GM12892 (cell line): ENCODE measurements at regions not wholly inside any gene's neighbourhood (a gene's known extent, or its start where the extent isn't known, plus 50 kb on each side); places are given as distances from the start of the nearest gene placed in this dataset.

Experiments used
- DNase-seq: peaks from one replicate; pipeline ENCODE4 v3.0.0; 2011; ENCODE audit not compliant: insufficient read length
- FAIRE-seq: peaks from 2 replicates; lab custom pipeline; 2011; peaks lifted over from hg19 to GRCh38; lab: Jason Lieb, UNC
- POLR2A ChIP-seq: IDR thresholded peaks from 2 replicates; pipeline ENCODE4 v1.6.1; 2011; ENCODE audit warnings: low read depth, low read length, control low read depth
- POLR2AphosphoS5 ChIP-seq: IDR thresholded peaks from 2 replicates; pipeline ENCODE4 v1.6.1; 2011; ENCODE audit warnings: low read depth, low read length, control low read depth
- TAF1 ChIP-seq: IDR thresholded peaks from 2 replicates; pipeline ENCODE4 v1.6.1; 2011; ENCODE audit warnings: low read depth, mild to moderate bottlenecking, control low read depth, low read length, borderline replicate concordance

DNA sequence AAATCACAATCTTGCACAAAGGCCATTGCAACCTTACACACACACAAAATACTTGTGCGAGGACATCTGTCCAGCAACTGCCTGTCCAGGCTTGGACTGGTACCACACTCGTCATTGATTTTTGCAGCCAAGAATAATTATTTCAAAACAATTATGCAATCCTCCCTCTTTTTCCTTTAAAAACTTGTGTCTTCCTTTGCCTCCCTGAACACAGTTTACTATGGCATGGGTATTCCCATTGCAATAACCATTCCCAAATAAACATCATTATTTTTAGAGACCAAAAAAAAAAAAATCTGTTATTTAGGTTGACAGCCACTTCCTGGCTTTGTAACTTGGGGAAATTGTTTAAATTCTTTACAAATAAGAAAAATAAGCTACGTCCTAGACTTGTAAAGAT, 54.0 kb downstream of the C11orf91 start:
- TF ChIP-seq TAF1: no peak
- TF ChIP-seq POLR2A: no peak
- no peak for TF ChIP-seq POLR2AphosphoS5
- FAIRE-seq: no peak

DNA sequence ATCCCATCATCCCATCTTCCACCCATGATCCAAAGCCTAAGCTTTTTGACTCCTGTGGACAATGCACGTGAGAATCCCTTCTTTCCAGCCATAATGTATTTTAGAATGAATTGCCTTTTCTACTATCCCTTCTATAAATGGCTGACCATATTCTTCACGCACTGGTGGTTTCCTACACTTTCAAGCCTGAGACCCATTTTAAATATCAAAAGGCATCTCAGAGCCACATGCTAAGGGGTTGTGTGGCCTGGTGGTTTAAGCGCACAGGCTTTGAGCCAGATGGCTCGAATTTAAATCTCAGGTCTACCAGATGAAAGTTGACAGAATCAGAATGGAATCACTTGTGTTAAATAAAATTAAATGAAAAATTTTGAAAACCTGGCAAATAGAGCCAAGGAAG, 54.5 kb downstream of the C11orf91 start:
- FAIRE-seq (no peak), DNase-seq (no peak)
- no peak for TF ChIP-seq POLR2A
- TF ChIP-seq POLR2AphosphoS5: no peak
- no peak for TF ChIP-seq TAF1

More for the DNA sequence above, 54.0 kb downstream of the C11orf91 start:
- DNase-seq: no peak

DNA sequence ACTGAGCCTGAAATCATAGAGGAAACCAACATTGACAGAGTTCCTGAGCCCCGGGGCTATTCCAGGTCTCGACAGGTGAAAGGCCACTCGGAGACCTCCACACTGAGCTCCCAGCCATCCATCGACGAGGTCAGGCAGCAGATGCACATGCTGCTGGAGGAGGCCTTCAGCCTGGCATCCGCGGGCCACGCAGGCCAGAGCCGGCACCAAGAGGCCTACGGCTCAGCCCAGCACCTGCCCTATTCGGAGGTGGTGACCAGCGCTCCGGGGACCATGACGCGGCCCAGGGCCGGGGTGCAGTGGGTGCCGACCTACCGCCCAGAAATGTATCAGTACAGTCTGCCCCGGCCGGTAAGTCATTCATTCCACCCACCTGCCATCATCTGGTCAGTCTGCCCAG, 54.9 kb downstream of the C11orf91 start:
- DNase-seq (no peak), FAIRE-seq (no peak)
- no peak for TF ChIP-seq POLR2AphosphoS5
- no peak for TF ChIP-seq TAF1
- TF ChIP-seq POLR2A: no peak

DNA sequence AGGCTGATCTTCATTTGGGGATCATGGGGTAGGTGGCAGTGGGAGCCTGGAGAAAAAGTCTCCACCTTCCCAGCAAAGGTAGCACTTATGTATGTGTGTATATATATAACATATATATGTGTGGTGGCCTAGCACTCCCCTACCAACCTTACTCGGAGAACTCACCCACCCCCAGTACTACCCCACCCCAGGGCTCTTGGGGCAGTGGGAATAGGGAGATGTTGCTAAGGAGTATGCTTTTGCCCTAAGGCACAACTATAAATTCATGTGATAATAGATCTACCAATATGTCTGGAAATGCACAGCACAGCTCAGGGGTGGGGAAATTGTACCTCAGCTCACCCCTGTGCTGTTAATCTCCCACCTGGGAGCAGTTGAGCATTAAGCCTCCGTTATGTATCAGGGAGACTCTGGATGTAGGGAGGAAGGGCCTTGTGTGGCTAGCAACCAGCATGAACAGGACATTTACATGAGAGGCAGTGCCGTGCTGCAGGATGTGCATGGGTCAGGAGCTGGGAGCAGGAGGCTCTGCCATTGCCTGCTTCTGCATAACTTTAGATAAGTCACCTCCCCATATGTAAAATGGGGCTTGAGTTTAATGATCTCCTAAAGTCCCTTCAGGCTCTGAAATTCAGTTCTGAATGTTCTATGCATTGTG, 57.3 kb downstream of the C11orf91 start:
- no peak for TF ChIP-seq POLR2AphosphoS5
- no peak for TF ChIP-seq POLR2A
- no peak for TF ChIP-seq TAF1
- DNase-seq (no peak), FAIRE-seq (no peak)

- DNase-seq: no peak
- FAIRE-seq: no peak
- TF ChIP-seq POLR2AphosphoS5 (no peak), TAF1 (no peak), POLR2A (no peak)
Measured at GRCh38 chr11:33642461-33643166, 58.0 kb downstream of the C11orf91 start.

DNA sequence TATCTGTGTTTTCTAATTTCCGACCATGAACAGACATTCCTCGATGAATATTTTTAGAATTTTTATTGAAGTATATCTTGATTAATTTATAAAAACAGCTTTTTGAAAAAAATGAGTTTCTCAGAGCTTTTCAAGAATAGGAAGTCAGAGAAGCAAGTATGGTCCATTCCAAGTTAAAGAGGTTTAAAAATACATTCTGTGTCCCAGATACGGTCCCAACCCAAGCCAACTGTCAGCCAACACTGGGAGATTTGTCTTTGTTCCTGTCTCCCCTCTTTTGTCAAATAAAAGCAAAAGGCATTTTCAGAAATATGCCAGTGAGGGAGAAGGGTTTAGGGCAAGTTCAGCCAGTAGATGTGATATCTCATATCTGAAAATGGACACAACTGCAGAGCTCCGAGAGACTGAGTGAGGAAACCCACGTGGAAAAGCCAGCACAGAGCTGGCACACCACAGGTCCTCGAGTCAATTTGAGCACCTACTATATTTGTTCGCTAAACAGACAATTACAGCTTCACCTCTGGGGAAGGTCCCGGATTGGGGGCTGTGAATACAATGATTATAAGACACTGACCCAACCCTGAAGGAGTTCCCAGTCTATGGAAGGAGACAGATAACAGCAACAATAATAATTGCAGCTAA, 59.8 kb downstream of the C11orf91 start:
- no peak for FAIRE-seq
- no peak for TF ChIP-seq POLR2AphosphoS5
- TF ChIP-seq TAF1: no peak
- no peak for TF ChIP-seq POLR2A
- DNase-seq: no peak

DNA sequence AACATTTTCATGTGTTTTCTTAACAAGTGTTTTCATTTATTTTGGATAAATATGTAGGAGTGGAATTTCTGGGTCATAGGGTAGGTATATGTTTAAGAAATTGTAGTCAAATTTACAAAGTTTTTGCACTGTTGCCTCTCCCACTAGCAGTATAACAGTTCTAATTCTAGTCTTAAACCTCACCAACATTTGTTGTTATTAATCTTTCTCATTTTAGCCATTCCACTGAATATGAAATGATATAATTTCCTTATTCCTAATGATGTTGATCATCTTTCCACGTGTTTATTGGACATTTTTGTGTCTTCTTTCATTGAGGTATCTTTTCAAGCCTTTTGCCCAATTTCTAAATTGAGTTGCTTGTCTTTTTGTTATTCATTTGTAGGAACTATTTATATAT, 62.0 kb downstream of the C11orf91 start:
- DNase-seq: no peak
- FAIRE-seq: no peak
- TF ChIP-seq TAF1 (no peak), POLR2A (no peak), POLR2AphosphoS5 (no peak)

DNA sequence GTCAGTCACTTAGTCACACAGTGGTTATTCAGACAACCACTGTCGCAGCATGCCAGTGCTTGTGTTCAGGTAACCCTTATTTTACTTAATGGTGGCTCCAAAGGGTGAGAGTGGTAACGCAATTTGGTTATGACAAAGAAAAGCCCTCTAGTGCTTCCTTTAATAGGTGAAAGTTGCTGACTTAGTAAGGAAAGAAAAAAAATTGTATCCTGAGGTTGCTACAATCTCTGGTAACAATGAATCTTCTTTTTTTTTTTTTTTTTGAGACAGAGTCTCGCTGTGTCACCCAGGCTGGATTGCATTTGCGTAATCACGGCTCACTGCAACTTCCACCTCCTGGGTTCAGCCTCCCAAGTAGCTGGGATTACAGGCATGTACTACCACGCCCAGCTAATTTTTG, 64.5 kb downstream of the C11orf91 start:
- DNase-seq: no peak
- FAIRE-seq: no peak
- TF ChIP-seq POLR2A (no peak), TAF1 (no peak), POLR2AphosphoS5 (no peak)

- FAIRE-seq (no peak), DNase-seq (no peak)
- TF ChIP-seq TAF1 (no peak), POLR2AphosphoS5 (no peak), POLR2A (no peak)
Measured at GRCh38 chr11:33635161-33635560, 65.5 kb downstream of the C11orf91 start.

GRCh38 chr11:33634291-33634834, 66.3 kb downstream of the C11orf91 start:
- DNase-seq: no peak
- peak; percentile 68 for FAIRE-seq
- TF ChIP-seq TAF1: no peak
- no peak for TF ChIP-seq POLR2AphosphoS5
- no peak for TF ChIP-seq POLR2A

- TF ChIP-seq POLR2A (no peak), TAF1 (no peak), POLR2AphosphoS5 (no peak)
- FAIRE-seq (peak; percentile 27), DNase-seq (no peak)
Measured at GRCh38 chr11:33633251-33634003, 67.2 kb downstream of the C11orf91 start.
